Activated CD4-positive, alpha-beta T cell treated with anti-CD3 and anti-CD28 coated beads, Interleukin-2, amount 10 ng/mL, durations not matched to agents 7 days and 5 days (primary cell): ENCODE measurements at regions not wholly inside any gene's neighbourhood (a gene's known extent, or its start where the extent isn't known, plus 50 kb on each side); places are given as distances from the start of the nearest gene placed in this dataset.

Experiments used
- CTCF ChIA-PET: fragments of 350-600 bp; sonication (Branson Sonifier 250); formaldehyde crosslinking; loops from one replicate; lab custom pipeline; 2021; ENCODE audit warnings: antibody characterized with exemption; lab: Charles Lee
- POLR2A ChIA-PET: fragments of 350-600 bp; sonication (Branson Sonifier 250); formaldehyde crosslinking; loops from one replicate; lab custom pipeline; 2021; ENCODE audit warnings: antibody characterized with exemption; lab: Charles Lee
- DNase-seq: peaks from one replicate; pipeline ENCODE4 v3.0.0-alpha.2; 2020
- H3K27ac Mint-ChIP-seq: one replicate; pipeline ENCODE4 v1.8.0; 2021; ENCODE audit warnings: mild to moderate bottlenecking, moderate library complexity, mixed read lengths
- H3K27me3 Mint-ChIP-seq: one replicate; pipeline ENCODE4 v1.8.0; 2021; ENCODE audit warnings: mixed read lengths
- H3K36me3 Mint-ChIP-seq: one replicate; pipeline ENCODE4 v1.8.0; 2021; ENCODE audit warnings: low read depth, mixed read lengths
- H3K4me1 Mint-ChIP-seq: one replicate; pipeline ENCODE4 v1.8.0; 2021; ENCODE audit warnings: mixed read lengths
- H3K4me3 Mint-ChIP-seq: one replicate; pipeline ENCODE4 v1.8.0; 2021; ENCODE audit warnings: mild to moderate bottlenecking, moderate library complexity, mixed read lengths
- H3K9me3 Mint-ChIP-seq: one replicate; pipeline ENCODE4 v1.8.0; 2021; ENCODE audit warnings: mixed read lengths

DNA sequence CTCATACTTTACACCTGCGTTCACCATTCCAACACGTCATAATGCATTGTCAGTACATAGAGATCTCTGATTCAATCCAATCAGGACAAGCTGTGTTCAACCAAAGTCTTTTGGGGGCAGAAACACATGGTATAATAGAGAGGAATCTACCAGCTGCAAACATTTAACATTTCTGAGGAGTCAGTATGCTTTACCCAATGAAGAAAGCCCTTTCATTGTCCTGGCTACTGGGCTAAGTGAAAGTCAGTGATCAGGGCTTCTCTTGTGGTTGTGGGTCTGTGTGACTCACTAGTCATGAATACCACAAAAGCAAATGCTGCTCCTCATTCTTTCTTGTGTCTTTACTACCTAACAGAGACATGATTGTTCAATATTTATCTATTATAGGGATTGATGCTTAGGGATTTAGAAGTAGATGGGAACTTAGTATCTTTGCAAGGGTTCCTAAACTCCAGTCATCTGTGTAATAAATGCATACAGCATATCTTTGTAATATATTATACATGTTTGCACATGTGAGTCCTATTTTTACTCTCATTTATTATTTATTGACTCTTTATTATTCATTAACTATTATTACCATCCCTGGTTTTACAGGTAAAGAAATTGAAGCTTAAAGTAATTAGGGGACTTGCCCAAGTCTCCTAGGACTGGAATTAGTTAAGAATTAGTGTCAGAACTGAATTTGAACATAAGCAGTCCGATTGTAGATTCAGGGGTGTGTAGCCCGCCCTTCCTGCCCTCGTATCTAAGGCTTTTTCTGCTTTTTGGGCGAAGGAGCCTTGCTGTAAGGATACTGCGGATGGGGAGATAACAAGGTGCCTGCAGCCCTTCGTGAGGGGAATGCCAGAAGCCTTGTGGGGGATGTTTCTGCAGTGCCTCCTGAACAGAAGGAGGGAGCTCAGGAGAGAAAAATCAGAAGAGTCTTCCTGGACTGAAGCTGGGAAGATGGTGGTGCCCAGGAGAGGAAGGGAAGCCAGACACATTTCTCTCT is 353.1 kb upstream of the BOD1L1 start:
- Mint-ChIP-seq H3K4me3 (no peak overlapping the region), H3K4me1 (no peaks in the 10 kb centered on the region), H3K36me3 (no peaks in the 10 kb centered on the region), H3K9me3 (no peaks in the 10 kb centered on the region), H3K27me3 (no peaks in the 10 kb centered on the region), H3K27ac (no peak overlapping the region)
- ChIA-PET POLR2A (no interaction called here), CTCF (no interaction called here)
- no peak for DNase-seq

DNA sequence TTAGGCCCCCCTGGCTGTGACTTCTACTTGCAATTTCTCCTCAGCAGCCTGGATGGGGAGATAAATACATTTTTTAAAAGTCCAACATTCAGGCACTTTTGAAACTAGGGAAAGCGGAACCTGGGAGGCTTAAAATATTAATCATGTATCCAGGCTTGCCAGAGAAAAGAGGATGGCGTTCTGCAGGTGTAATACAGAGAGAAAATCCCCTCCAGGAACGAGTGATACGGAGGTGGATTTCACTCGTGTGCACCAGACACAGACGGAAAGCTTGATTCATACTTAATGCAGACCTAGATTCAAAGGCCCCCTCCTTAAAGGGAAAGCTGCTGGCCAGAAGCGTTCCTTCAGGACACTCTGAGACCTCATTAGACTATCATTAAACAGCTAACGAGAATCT is 354.0 kb upstream of the BOD1L1 start:
- no peaks in the 10 kb centered on the region for H3K4me1 Mint-ChIP-seq
- no peaks in the 10 kb centered on the region for H3K9me3 Mint-ChIP-seq
- no peaks in the 10 kb centered on the region for H3K36me3 Mint-ChIP-seq
- DNase-seq: no peak
- ChIA-PET CTCF (no interaction called here), POLR2A (no interaction called here)
- no peak overlapping the region for H3K4me3 Mint-ChIP-seq
- no peaks in the 10 kb centered on the region for H3K27me3 Mint-ChIP-seq
- no peak overlapping the region for H3K27ac Mint-ChIP-seq

DNA sequence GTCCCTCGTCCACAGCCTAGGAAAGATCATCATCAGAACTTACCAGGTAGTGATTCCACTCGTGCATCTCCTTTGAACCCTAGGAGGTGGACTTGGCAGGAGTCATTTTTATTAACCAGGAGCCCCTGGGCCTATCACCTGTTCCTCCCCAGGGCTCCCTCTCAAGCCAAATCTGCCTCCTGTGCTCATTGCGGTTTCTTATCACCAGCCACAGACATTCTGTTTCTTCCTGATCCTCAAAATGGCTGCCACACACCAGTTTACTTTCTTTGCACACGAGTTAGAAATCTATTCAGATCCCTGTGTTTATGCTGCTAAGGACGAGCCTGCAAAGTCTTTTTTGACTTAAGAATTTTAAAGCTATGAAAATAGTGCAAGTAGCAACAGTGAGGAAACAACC is 354.5 kb upstream of the BOD1L1 start:
- ChIA-PET POLR2A (no interaction called here), CTCF (no interaction called here)
- no peak overlapping the region for H3K27ac Mint-ChIP-seq
- H3K4me3 Mint-ChIP-seq: no peak overlapping the region
- no peak for DNase-seq
- H3K9me3 Mint-ChIP-seq: no peaks in the 10 kb centered on the region
- H3K4me1 Mint-ChIP-seq: no peaks in the 10 kb centered on the region
- H3K27me3 Mint-ChIP-seq: no peaks in the 10 kb centered on the region
- H3K36me3 Mint-ChIP-seq: no peaks in the 10 kb centered on the region

DNA sequence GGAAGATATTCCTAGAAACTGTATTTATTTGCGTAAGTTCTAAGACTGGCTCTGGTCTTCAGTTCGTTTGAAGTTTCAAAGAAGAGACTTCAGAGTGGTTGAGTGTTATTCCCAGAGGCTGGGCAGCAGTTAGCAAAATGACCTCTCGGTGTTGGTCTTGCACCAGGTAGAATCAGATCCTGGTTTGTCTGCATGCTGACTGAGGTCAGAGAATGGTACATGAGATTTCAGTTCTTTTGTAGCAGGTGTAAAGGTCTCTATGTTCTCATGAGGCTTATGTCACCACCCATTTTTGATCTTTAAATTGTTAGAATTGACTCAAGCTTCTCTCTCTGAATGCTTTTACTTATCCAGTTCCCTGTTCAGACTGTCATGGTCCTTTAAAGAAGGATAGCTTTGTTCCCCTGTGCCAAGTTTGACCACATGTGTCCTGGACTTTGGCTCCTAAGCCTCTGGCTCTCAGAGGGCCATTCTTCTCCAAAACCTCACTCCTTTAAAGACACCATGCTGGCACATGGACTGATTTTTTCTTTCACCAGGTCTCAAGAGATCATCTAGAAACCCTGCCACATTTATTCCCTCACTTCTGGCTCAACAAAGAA is 355.8 kb upstream of the BOD1L1 start:
- H3K27ac Mint-ChIP-seq: no peak overlapping the region
- H3K27me3 Mint-ChIP-seq: no peaks in the 10 kb centered on the region
- CTCF ChIA-PET: no interaction called here
- H3K4me1 Mint-ChIP-seq: no peaks in the 10 kb centered on the region
- DNase-seq: no peak
- no peak overlapping the region for H3K4me3 Mint-ChIP-seq
- H3K36me3 Mint-ChIP-seq: no peaks in the 10 kb centered on the region
- POLR2A ChIA-PET: no interaction called here
- no peaks in the 10 kb centered on the region for H3K9me3 Mint-ChIP-seq

DNA sequence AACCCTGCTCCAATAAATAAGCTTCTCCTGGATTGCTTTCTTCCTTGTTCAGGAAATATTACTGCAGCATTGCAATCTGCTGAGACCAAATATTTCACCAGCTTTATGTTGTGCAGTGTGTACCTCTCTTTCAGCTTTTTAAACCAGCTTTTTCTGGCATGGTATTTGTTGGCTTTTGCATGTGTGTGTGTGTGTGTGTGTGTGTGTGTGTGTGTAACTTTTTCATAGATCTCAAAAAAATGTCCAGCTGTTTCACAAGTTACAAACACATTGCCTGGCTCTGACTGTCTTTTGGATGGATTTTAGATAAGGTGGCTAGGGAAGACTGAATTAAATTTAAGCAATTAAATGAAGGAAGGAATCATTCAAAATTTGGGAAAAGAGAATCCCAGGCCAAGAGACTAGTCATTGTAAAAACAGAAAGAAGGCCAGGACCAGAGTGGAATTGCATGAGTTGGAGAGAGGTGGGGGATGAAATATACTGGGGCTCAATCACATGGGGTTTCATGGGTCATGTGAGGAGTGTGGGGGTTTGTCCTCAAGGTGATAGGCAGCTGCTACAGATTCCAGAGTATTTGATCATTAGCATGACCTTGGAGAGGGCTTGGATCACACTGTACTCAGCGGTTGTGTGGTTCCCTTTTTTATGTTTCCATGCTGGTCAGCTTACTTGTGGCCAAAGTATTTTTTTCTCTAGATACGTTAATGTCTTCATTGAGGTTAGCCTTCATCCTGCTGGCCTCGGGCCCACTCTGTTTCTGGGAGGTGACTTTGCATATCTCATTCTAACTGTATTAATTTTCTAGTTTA is 357.7 kb upstream of the BOD1L1 start:
- no peaks in the 10 kb centered on the region for H3K9me3 Mint-ChIP-seq
- H3K4me1 Mint-ChIP-seq: no peaks in the 10 kb centered on the region
- no peaks in the 10 kb centered on the region for H3K36me3 Mint-ChIP-seq
- ChIA-PET CTCF (interaction anchor here (1.3 kb wide), 1 partner anchor 15 kb away, joined by 3 read pairs; no protein-coding TSS in a partner anchor), POLR2A (no interaction called here)
- H3K4me3 Mint-ChIP-seq: no peak overlapping the region
- DNase-seq: no peak
- H3K27me3 Mint-ChIP-seq: no peaks in the 10 kb centered on the region
- no peak overlapping the region for H3K27ac Mint-ChIP-seq

DNA sequence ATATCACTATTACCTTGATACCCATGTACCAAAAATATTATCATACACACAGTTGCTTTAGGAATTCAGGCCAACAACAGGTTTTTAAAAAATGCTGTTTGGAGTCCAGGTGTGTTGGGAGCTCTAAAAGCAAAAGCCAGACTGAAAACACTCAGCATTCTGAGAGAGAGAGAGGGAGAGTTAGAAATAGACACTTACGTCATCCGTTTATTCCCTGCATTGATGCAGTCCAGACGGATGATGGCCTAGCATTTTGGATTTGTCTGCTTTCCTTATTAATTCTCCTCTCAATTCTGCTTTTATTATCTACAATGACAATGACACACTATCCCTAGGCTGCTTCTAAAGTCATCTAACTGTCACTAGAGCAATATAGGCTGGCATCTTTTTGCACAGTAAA is 358.3 kb upstream of the BOD1L1 start:
- Mint-ChIP-seq H3K27ac (no peak overlapping the region), H3K27me3 (no peaks in the 10 kb centered on the region), H3K4me3 (no peak overlapping the region), H3K36me3 (no peaks in the 10 kb centered on the region), H3K4me1 (no peaks in the 10 kb centered on the region), H3K9me3 (no peaks in the 10 kb centered on the region)
- ChIA-PET CTCF (interaction anchor here (1.3 kb wide), 1 partner anchor 15 kb away, joined by 3 read pairs; no protein-coding TSS in a partner anchor), POLR2A (no interaction called here)
- no peak for DNase-seq

DNA sequence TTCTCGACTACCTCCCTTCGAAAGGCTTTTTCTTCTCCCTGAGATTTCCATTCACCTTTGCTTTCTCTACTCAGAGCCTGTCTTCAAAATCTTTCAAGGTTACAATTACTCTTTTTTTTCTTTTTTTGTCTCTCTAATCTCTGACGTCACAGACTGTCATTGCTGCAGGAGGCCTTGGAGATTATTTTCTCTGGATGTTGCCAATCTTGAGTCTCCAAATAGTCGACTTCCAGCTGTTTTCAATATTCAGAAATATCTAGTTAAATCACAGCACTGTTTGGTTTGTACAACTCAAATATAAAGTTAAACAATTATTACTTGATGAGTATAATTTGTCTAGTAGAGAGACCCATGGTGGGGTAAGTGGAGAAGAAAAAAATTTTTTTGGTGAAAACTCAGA is 359.0 kb upstream of the BOD1L1 start:
- DNase-seq: no peak
- no peak overlapping the region for H3K27ac Mint-ChIP-seq
- no peaks in the 10 kb centered on the region for H3K36me3 Mint-ChIP-seq
- no peaks in the 10 kb centered on the region for H3K27me3 Mint-ChIP-seq
- no peak overlapping the region for H3K4me3 Mint-ChIP-seq
- no peaks in the 10 kb centered on the region for H3K4me1 Mint-ChIP-seq
- POLR2A ChIA-PET: no interaction called here
- CTCF ChIA-PET: interaction anchor here (1.3 kb wide), 1 partner anchor 14 kb away, joined by 3 read pairs; no protein-coding TSS in a partner anchor
- no peaks in the 10 kb centered on the region for H3K9me3 Mint-ChIP-seq

DNA sequence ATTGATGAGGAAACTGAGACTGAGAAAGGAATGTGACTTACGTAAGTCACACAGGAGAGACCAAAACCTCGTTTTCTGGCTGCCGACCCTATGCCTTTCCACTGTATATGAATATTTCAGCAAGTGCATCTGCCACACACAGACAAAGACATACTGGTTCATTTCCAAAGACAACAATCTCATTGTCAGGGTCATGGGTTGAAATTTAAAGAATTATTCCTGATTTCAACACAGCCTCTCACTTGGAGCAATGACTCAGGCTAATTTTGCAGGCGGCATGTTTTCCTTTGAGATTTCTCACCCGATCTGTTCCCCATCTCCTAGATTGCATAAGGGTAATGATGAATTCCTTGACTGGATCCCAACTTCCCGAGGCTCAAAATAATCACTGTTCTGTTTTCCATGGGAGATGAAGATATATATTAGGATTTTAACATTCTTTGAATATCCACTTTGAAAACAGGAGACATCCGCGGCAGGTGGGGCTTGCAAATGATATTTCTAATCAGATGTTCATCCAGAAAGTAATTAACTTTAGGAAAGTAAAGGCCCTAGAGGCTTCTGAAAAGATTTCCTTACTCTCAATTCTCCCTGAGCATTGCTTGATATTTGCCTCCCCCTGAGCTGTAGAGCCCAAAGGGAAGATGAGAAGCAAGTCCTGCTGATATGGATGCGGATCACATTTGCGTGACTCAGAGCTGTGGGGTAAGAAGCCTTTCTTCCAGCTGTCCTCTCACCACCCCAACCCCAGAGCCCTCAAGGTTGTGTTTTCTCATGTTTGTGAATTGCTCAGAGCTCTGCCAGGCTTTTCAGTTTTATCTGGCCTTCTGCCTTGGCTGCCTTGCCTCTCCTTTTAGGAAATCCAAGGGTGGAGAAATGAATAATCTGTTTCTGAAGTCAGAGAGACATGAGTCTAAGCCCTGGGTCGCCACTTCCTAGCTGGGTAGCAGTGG is 361.1 kb upstream of the BOD1L1 start:
- no peaks in the 10 kb centered on the region for H3K27me3 Mint-ChIP-seq
- no peaks in the 10 kb centered on the region for H3K9me3 Mint-ChIP-seq
- no peak for DNase-seq
- POLR2A ChIA-PET: no interaction called here
- no peaks in the 10 kb centered on the region for H3K4me1 Mint-ChIP-seq
- no peaks in the 10 kb centered on the region for H3K36me3 Mint-ChIP-seq
- CTCF ChIA-PET: no interaction called here
- no peak overlapping the region for H3K4me3 Mint-ChIP-seq
- H3K27ac Mint-ChIP-seq: no peak overlapping the region

DNA sequence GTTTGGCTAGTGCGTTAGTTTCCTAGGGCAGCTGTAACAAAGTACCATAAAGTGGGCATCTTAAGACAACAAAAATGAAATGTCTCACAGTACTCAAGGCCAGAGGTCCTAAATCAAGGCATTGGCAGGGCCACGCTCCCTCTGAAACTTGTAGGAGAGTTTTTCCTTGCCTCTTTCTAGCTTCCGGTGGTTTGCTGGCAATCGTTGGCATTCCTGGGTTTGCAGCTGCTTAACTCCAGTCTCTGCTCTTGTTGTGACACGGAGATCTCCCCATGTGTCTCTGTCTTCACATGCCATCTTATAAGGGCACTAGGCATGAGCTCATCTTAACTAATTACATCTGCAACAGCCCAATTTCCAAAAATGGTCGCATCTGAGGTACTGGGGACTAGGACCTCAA is 362.0 kb upstream of the BOD1L1 start:
- no peak overlapping the region for H3K4me3 Mint-ChIP-seq
- no peaks in the 10 kb centered on the region for H3K9me3 Mint-ChIP-seq
- POLR2A ChIA-PET: no interaction called here
- no peaks in the 10 kb centered on the region for H3K27me3 Mint-ChIP-seq
- H3K36me3 Mint-ChIP-seq: no peaks in the 10 kb centered on the region
- no peaks in the 10 kb centered on the region for H3K4me1 Mint-ChIP-seq
- H3K27ac Mint-ChIP-seq: no peak overlapping the region
- CTCF ChIA-PET: no interaction called here
- no peak for DNase-seq

DNA sequence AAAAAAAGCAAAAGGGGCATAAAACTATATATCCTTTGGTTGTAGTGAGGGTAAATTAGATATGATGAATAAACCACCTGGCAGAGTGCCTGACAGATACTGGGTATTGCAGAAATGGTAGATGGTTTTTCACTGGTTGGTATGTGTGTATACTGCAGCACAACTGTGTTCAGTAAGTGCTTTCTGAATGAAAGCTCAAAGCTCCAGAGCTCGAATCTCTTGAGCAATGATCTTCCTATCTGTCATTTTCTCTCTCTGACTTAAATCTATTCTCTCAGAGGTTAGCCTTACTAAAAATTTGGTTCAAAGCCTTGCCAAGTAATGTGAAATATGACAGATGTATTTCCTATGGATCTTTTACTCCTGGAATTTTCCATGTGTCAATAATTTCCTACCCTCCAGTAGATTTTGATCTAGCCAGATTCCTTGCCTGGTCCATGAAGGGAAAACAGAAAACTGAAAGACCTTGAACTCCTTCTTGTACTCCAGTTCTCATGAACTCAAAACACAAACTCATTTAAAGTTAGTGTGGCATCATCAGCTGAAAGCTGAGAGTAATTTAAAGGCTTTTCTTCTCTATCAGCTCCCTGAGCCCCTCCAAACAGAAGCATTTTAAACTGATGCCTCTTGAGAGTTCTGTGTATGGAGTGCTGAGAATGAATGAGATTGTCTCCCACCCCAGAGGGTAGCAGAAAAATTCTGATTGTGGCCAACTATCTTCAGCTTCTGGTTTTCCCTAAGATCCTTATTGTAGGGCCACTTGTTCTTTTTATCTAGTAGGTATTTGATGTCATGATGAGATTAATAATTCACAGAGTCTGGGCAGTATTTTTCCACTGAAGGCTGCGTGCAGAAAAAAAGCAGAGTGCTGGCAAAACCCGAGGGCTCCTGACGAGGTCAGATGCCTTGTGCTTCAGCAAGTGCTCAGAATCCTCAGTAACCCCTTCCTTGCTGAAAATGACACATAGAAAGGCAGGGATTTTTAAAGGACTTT is 363.4 kb upstream of the BOD1L1 start:
- POLR2A ChIA-PET: no interaction called here
- no peaks in the 10 kb centered on the region for H3K27me3 Mint-ChIP-seq
- no peaks in the 10 kb centered on the region for H3K4me1 Mint-ChIP-seq
- CTCF ChIA-PET: no interaction called here
- H3K36me3 Mint-ChIP-seq: no peaks in the 10 kb centered on the region
- H3K9me3 Mint-ChIP-seq: no peaks in the 10 kb centered on the region
- no peak for DNase-seq
- H3K4me3 Mint-ChIP-seq: no peak overlapping the region
- no peak overlapping the region for H3K27ac Mint-ChIP-seq

DNA sequence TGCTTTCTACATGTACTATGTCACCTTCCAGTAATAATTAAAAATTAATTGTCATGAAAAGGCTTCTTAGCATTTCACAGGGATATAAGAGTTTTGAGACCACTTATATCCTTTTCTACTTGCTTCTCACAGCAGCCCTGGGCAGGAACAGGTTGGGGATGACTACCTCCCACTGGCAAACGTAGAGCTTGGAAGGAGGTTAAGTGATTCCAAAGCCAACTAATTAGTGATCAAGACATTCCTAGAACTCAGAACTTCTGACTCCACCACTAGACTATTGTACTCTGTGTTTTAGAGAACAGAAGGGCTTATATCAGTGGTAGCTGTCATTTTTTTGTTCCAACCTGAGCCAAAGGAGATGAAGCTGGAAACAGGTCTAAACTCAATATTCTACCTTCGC is 364.5 kb upstream of the BOD1L1 start:
- ChIA-PET CTCF (no interaction called here), POLR2A (no interaction called here)
- no peaks in the 10 kb centered on the region for H3K36me3 Mint-ChIP-seq
- no peaks in the 10 kb centered on the region for H3K27me3 Mint-ChIP-seq
- H3K4me3 Mint-ChIP-seq: no peak overlapping the region
- H3K4me1 Mint-ChIP-seq: no peaks in the 10 kb centered on the region
- no peak for DNase-seq
- no peaks in the 10 kb centered on the region for H3K9me3 Mint-ChIP-seq
- no peak overlapping the region for H3K27ac Mint-ChIP-seq
